SK-N-DZ (cell line): ENCODE measurements at regions not wholly inside any gene's neighbourhood (a gene's known extent, or its start where the extent isn't known, plus 50 kb on each side); places are given as distances from the start of the nearest gene placed in this dataset.

Source experiments
- DNase-seq: peaks from one replicate; pipeline ENCODE4 v3.0.0-alpha.2; 2015; ENCODE audit warnings: low spot score

- DNase-seq: no peak
Observed at GRCh38 chr5:67308988-67309688, 112.5 kb upstream of the CD180 start.

GRCh38 chr5:67306965-67307607, 110.5 kb upstream of the CD180 start:
- DNase-seq: no peak

GRCh38 chr5:67305913-67306710, 109.5 kb upstream of the CD180 start:
- DNase-seq: no peak

- no peak for DNase-seq
Observed at GRCh38 chr5:67305401-67305800, 108.8 kb upstream of the CD180 start.

- DNase-seq: no peak
Observed at GRCh38 chr5:67303356-67303755, 106.8 kb upstream of the CD180 start.

GRCh38 chr5:67301285-67301903, 104.8 kb upstream of the CD180 start:
- no peak for DNase-seq

GRCh38 chr5:67300326-67300725, 103.7 kb upstream of the CD180 start:
- no peak for DNase-seq

GRCh38 chr5:67299231-67299735, 102.7 kb upstream of the CD180 start:
- no peak for DNase-seq

GRCh38 chr5:67297802-67298532, 101.4 kb upstream of the CD180 start:
- DNase-seq: peak; percentile 59

- DNase-seq: peak; percentile 34
Observed at GRCh38 chr5:67297376-67297775, 100.8 kb upstream of the CD180 start.

GRCh38 chr5:67294266-67294938, 97.8 kb upstream of the CD180 start:
- DNase-seq: no peak

- DNase-seq: no peak
Observed at GRCh38 chr5:67293226-67293625, 96.6 kb upstream of the CD180 start.

- no peak for DNase-seq
Observed at GRCh38 chr5:67292201-67292940, 95.8 kb upstream of the CD180 start.

GRCh38 chr5:67291671-67292070, 95.1 kb upstream of the CD180 start:
- DNase-seq: no peak

GRCh38 chr5:67291066-67291465, 94.5 kb upstream of the CD180 start:
- no peak for DNase-seq

GRCh38 chr5:67290655-67291054, 94.1 kb upstream of the CD180 start:
- no peak for DNase-seq

GRCh38 chr5:67289763-67290521, 93.3 kb upstream of the CD180 start:
- no peak for DNase-seq

GRCh38 chr5:67287510-67288268, 91.1 kb upstream of the CD180 start:
- DNase-seq: no peak
